NCI-H345 treated with DMSO at 0.1 percent for 48 hours (cell line): ENCODE measurements at regions not wholly inside any gene's neighbourhood (a gene's known extent, or its start where the extent isn't known, plus 50 kb on each side); places are given as distances from the start of the nearest gene placed in this dataset.

ENCODE experiments used
- DNase-seq: peaks from one replicate; lab custom pipeline; 2025; ENCODE audit not compliant: unreplicated experiment; lab: John Stamatoyannopoulos, UW

DNA sequence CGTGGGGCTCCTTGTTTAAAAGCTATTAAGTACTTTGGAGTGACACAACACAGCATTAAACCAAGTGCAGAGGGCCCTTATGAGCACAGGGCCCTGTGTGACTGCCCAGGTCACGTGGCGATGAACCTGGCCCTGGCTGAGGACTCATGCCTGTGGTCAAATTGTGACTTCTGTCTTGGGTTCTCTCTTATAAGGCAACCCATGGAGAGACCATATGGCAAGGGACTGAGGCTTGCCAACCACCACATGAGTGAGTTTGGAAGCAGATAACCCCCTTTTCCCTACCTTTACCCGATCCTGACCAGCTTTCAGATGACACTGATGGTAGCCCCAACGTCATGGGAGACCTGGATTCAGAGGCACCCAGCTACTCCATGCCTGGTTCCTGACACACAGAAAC is 140.5 kb downstream of the ZBTB18 start:
- no peak for DNase-seq

DNA sequence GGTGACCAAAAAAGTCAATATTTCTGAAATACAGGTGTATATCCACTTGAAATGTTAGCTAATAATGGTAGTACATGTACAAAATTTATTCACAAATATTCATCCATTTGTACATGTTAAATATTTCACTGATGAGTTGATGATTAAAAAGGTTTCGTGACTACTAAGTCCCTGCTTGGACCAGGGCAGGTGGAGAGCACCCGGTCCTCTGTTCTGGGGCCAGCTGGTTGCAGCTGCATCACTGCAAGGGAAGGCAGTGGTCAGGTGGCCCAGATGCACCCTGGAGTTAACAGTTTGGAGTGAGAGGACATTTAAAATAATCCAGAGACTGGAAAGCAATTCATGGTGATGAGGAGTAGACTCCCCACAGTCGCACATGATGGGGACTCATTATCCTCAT is 141.2 kb downstream of the ZBTB18 start:
- DNase-seq, result no peak

DNA sequence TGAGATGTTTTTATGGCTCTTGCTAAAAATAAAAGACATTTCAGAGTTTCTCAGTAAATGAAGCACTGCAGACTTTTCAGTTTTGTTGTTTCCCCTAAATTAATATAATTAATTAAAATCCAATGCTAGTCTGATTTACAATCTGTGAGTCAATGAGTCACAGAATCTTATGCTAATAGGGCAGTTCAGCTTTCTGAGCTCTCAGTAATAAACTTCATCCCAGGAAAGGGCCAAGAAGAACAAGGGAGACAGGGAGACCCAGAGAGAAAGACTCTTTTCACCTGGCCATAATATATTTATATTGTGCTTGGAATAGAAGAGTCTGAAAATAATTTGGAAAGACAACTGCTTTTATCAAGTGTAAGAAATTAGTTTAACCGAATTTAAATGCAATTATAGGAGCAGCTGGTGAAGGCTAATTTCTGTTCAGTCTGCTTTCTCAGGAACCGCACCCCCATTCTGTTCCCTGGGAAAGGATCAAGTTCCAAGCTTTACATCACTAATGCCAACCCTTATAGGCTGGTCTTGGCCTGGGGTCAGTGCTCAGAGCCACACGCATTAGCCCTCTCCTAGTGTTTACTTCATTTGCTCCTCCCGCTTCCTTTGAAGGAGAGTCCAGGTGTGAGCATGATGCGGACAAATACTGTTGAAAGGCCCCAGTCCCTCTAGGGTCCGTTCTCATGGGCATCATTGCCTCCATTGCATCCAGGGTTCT is 145.6 kb downstream of the ZBTB18 start:
- DNase-seq, result no peak

DNA sequence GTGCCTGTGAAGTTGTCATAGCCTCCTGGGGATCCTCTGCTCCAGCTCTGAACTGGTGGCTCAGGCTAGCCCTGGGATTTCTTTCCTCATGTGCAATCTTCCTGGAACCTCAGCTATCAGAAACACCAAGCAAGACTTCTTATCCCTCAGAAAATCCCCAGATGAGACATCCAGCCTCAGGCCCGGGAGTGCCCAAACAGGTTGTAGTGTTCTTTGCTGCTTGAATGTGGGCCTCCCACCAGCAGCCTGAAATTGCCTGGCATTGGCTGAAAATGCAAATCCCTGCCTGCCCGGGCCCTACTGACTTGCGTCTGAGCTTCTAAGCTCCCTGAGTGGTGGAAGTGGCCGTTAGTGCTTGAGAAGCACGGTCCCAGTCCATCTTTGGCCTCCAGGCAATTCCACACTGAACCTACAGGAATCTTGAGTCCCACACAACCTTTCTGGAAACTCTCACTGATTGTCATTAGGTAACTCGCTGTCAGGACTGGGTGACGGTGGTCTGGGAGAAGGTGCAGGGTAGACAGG is 146.8 kb downstream of the ZBTB18 start:
- DNase-seq, result no peak

DNA sequence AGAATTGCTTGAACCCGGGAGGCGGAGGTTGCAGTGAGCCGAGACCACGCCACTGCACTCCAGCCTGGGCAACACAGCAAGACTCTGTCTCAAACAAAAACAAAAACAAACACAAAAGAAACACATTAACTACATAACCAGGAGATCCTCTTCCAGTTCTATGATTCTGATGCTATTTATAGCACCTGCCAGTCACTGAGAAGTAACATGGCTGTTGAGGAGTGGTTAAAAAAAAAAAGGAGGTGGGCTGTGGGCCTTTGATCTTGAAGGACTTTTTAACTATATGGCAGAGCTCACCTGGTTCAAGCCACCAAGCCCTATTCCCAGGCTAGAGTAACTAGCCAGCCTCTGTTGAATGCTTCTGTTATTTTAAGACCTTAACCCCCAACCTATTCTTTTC is 148.8 kb downstream of the ZBTB18 start:
- DNase-seq, result no peak

DNA sequence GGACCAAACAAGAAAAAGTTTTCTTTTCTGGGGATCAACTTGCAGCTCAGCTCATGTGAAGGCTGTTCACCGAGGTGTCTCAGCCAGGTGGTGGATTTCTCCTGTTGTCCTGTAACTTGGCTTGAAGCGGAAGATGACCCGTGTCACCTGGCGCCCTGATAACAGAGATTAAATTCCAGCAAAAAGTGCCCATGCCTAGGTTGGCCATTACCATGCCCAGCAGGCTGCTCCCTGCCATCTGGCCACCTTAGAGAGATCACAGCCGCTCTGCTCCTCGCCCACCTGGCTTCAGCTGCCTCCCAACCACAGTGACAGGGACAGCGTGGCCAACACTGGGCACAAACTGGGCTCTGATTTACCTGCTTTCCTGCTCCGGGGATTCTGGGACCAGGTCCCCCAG is 149.5 kb downstream of the ZBTB18 start:
- DNase-seq, result no peak

GRCh38 chr1:244201750-244202149 is 150.7 kb downstream of the ZBTB18 start:
- DNase-seq, result no peak

GRCh38 chr1:244204004-244204403 is 152.9 kb downstream of the ZBTB18 start:
- no peak for DNase-seq

DNA sequence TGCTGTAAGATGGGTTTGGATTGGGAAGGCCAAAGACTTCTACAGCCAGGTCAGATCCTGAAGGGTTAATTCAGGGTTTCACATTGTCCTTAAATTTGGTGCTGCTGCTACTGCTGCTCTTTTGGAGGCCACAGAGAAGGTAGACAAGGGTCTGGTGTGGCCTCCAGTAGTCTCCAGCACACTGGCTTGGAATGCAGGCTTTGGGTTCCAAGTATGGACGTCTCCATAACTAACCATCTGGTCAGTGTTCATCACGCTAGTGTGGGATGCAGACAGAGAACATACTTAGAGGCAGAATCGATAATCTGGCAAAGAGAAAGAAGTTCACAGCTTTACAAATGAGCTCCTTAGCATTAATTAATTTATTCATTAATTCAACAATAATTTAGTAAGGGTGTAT is 154.1 kb downstream of the ZBTB18 start:
- DNase-seq, result no peak

GRCh38 chr1:244205906-244206305 is 154.8 kb downstream of the ZBTB18 start:
- no peak for DNase-seq

- no peak for DNase-seq
These were observed 156.2 kb downstream of the ZBTB18 start for GRCh38 chr1:244207042-244207934.

DNA sequence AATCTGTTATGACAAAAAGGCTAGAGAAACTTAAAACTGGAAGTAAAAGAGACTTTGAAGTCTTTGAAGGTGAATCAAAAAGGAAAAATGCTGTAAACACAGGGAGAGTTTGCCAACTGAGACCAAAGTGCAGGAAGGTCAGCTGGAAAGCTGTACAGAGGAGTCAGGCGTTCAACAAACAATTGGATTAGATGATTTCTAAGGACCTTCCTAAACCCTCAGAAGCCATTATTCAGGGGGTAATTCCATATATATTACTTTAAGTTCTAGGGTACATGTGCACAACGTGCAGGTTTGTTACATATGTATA is 156.8 kb downstream of the ZBTB18 start:
- no peak for DNase-seq

GRCh38 chr1:244209955-244210354 is 158.9 kb downstream of the ZBTB18 start:
- DNase-seq, result no peak

- DNase-seq, result no peak
These were observed 159.9 kb downstream of the ZBTB18 start for GRCh38 chr1:244210884-244211558.

DNA sequence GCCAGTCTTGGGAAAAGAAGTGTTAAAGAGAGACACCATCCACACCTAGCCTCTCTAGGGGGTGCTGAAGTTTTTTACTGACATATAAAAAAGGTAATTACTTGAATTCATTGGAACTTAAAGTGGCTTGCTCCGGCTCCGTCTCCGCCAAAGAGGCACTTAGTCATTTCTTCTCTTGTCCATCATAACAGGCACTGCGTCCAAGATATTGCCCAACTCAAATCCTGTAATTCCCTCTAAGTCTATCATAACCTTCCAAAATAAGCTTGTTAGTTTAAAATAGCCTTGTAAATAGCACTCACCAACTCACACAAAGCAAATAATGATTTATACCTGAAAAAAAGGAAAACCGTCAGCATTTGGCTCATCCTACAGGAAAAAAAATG is 160.5 kb downstream of the ZBTB18 start:
- DNase-seq, result no peak

- DNase-seq, result no peak
These were observed 161.1 kb downstream of the ZBTB18 start for GRCh38 chr1:244212219-244212618.

DNA sequence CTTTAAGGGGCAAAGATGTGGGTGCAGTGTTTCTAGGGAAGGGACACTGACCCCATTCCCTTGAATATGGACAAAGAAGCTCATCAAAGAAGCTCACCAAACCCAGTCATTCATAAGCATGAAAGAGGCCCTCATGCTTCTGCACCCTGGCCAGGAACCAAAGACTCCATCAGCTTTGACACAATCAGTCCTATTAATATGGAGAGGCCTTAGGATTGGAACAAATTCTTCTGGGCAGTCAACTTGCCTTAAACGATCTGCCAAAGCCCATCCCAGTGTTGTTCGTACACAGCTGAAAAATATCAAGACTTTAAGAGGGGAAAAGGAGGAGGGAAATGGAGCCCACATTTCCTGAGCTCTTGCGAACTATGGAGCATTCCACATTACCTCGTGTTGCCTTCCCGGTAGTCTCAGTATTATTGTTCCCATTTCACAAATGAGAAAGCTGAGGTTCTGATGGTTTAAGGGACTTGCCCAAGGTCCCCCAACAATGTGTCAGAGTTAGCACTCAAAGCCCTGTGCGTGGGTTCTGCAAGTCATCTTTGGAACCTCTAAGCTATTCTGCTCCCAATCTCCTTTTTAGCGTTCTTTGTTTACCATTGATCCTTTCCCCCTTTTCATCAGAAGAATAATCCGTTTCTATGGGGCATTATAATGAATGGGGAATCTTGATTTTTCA is 161.9 kb downstream of the ZBTB18 start:
- no peak for DNase-seq

- no peak for DNase-seq
These were observed 163.2 kb downstream of the ZBTB18 start for GRCh38 chr1:244214009-244214967.

DNA sequence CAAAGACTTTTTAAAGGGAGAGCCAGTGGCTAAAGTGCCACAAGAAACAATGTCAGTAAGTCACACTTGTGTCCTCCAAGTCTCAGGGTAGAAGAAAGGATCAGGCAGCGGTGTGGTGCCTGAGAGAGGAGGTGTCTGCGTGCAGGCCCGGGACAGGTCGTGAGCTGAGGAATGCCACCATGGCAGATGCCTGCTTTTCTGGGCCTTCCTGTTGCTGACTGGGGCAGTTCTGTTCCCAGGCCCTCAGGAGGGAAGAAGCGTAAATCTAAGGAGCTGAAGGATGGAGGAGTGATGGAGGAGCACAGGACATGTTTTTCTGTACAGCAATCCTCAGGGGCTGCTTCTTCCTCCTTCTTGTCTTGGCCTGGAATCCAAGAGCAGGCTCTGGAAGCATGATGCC is 165.8 kb downstream of the ZBTB18 start:
- no peak for DNase-seq

DNA sequence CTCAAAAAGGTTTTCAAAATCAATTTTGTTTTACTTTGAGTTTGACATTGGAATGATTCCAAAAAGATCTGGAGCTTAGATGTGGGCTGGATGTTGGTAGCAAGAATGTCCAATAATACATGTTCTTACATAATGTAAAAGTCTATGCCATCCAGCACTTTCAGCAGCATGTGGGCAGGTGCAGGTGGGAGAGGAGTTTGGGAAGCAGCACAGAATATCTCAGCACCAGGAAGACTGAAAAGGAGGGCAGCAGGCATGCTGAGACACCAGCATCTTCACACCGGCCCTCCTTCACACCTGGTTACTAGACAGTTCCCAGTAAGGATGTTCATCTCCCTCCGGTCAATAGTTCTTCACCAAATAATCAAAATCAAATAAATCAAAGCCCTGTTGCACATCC is 166.6 kb downstream of the ZBTB18 start:
- DNase-seq, result no peak
